Keratinocyte (primary cell): ENCODE measurements at regions not wholly inside any gene's neighbourhood (a gene's known extent, or its start where the extent isn't known, plus 50 kb on each side); places are given as distances from the start of the nearest gene placed in this dataset.

Source experiments
- DNase-seq: peaks from one replicate; pipeline ENCODE4 v3.0.0-alpha.2; 2011; ENCODE audit warnings: low read depth, missing footprints, low spot score
- FAIRE-seq: peaks from 2 replicates; lab custom pipeline; 2011; peaks lifted over from hg19 to GRCh38; lab: Jason Lieb, UNC
- H2AFZ ChIP-seq: 2 replicates; pipeline ENCODE4 v1.6.0; 2012; ENCODE audit warnings: low read length, control low read depth, inconsistent platforms; ENCODE audit not compliant: control insufficient read depth
- H3K27ac ChIP-seq: 2 replicates; pipeline ENCODE4 v1.5.1; 2011; ENCODE audit warnings: low read length; ENCODE audit not compliant: control insufficient read depth, insufficient read depth
- H3K27me3 ChIP-seq: 3 replicates; pipeline ENCODE4 v1.6.0; 2011; ENCODE audit warnings: low read length; ENCODE audit not compliant: control insufficient read depth, insufficient read depth; ENCODE audit errors: extremely low read depth
- H3K36me3 ChIP-seq, 2 experiments: 2 replicates in 1 of 2; 3 replicates in 1 of 2; pipeline ENCODE4 v1.5.1; 2011; ENCODE audit warnings: low read length in 2 of 2, mild to moderate bottlenecking in 1 of 2; ENCODE audit not compliant: control insufficient read depth in 2 of 2, insufficient read depth in 2 of 2; ENCODE audit errors: extremely low read depth in 1 of 2
- H3K4me1 ChIP-seq: 3 replicates; pipeline ENCODE4 v1.5.1; 2011; ENCODE audit warnings: low read length; ENCODE audit not compliant: control insufficient read depth, insufficient read depth; ENCODE audit errors: extremely low read depth
- H3K4me2 ChIP-seq: 3 replicates; pipeline ENCODE4 v1.6.0; 2011; ENCODE audit warnings: low read depth, low read length; ENCODE audit not compliant: control insufficient read depth, insufficient read depth; ENCODE audit errors: extremely low read depth
- H3K4me3 ChIP-seq, 3 experiments: fragments of 200-600 bp in 1 of 3; sonication (generic) in 1 of 3; 2 replicates in 2 of 3; 3 replicates in 1 of 3; pipeline ENCODE4 v1.5.1; 2011 to 2016; ENCODE audit warnings: low read length in 3 of 3, mild to moderate bottlenecking in 3 of 3, control low read depth in 2 of 3, inconsistent platforms in 1 of 3, low read depth in 1 of 3, mixed read lengths in 1 of 3, mixed run types in 1 of 3, moderate library complexity in 1 of 3; ENCODE audit not compliant: control insufficient read depth in 2 of 3, insufficient read depth in 2 of 3; ENCODE audit errors: extremely low read depth in 1 of 3
- H3K79me2 ChIP-seq: 2 replicates; pipeline ENCODE4 v1.6.0; 2012; ENCODE audit warnings: low read length; ENCODE audit not compliant: control insufficient read depth, insufficient read depth
- H3K9ac ChIP-seq: 3 replicates; pipeline ENCODE4 v1.6.0; 2011; ENCODE audit warnings: low read length; ENCODE audit not compliant: control insufficient read depth, insufficient read depth; ENCODE audit errors: extremely low read depth
- H3K9me1 ChIP-seq: 3 replicates; pipeline ENCODE4 v1.6.0; 2011; ENCODE audit warnings: low read length; ENCODE audit not compliant: control insufficient read depth, insufficient read depth; ENCODE audit errors: extremely low read depth
- H3K9me3 ChIP-seq: 2 replicates; pipeline ENCODE4 v1.5.1; 2012; ENCODE audit warnings: low read depth, low read length; ENCODE audit not compliant: control insufficient read depth
- H4K20me1 ChIP-seq: 3 replicates; pipeline ENCODE4 v1.6.0; 2011; ENCODE audit warnings: low read length; ENCODE audit not compliant: control insufficient read depth, insufficient read depth; ENCODE audit errors: extremely low read depth
- CTCF ChIP-seq, 3 experiments: IDR thresholded peaks in 1 of 3; conservative IDR thresholded peaks in 1 of 3; optimal IDR thresholded peaks in 1 of 3; 2 replicates in 2 of 3; 3 replicates in 1 of 3; pipeline versions ENCODE3 to v1.5.1; 2011; ENCODE audit warnings: low read length in 3 of 3, mild to moderate bottlenecking in 3 of 3, moderate library complexity in 2 of 3, control low read depth in 1 of 3, inconsistent platforms in 1 of 3; ENCODE audit not compliant: insufficient read depth in 2 of 3; ENCODE audit errors: extremely low read depth in 1 of 3
- EZH2 ChIP-seq: IDR thresholded peaks from one replicate; pipeline ENCODE4 v1.6.1; 2012; ENCODE audit warnings: inconsistent platforms, mild to moderate bottlenecking, low read length, moderate library complexity
- dilution Hi-C: fragments of 300-500 bp; cut with MboI; formaldehyde crosslinking; loops from one replicate; pipeline ENCODE4 v1.7.0; 2020; ENCODE audit warnings: low sequenced_read_pairs; ENCODE audit not compliant: extremely low pct_ligation_motif_present

DNA sequence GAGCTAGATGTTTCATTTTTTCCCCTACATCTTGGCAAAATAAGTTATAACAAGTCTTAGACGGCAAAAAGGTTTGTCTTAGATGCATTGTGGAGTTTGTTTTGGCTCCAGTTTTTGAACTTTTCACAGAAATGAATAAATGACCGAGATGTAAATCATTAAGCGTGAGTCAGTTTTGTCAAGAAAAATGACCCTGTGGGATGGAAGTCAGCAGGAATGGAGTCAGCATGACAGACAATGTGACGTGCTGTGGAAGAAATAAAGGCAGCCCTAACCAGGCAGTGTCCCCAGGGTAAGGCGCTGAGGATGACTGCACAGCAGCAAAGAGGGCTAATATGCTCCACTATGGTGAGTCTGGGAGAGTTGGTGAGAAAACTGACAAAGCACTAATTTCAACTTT lies 163.2 kb downstream of the NOC3L start:
- DNase-seq (no peak), FAIRE-seq (no peak)
- Histone ChIP-seq H3K9ac (no peak overlapping the region), H3K27me3 (no peaks in the 10 kb centered on the region), H3K9me1 (no peaks in the 10 kb centered on the region), H3K36me3 (no peaks in the 10 kb centered on the region), H2AFZ (no peak overlapping the region), H3K79me2 (no peaks in the 10 kb centered on the region), H3K9me3 (no peaks in the 10 kb centered on the region), H3K27ac (no peak overlapping the region), H3K4me1 (peaks cover under 1% of the 10 kb centered on the region), H3K4me3 (no peak overlapping the region), H3K4me2 (no peak overlapping the region), H4K20me1 (no peaks in the 10 kb centered on the region)
- TF ChIP-seq CTCF (optimal IDR thresholded peaks at IDR 0.05 in 1 of 3, IDR thresholded peaks at IDR 0.05 in 1 of 3, conservative IDR thresholded peaks at IDR 0.05 in 1 of 3; ENCODE audit: extremely low read depth in 1 of 3, insufficient read depth in 2 of 3, low read length in 3 of 3) (no peak), EZH2 (no peak)
- dilution Hi-C loops: no loop called here

- Histone ChIP-seq H3K79me2 (no peaks in the 10 kb centered on the region), H3K9me3 (no peaks in the 10 kb centered on the region), H3K9ac (no peak overlapping the region), H3K27me3 (no peaks in the 10 kb centered on the region), H3K4me3 (no peak overlapping the region), H4K20me1 (no peaks in the 10 kb centered on the region), H3K4me1 (no peaks in the 10 kb centered on the region), H3K4me2 (no peak overlapping the region), H3K9me1 (no peaks in the 10 kb centered on the region), H3K36me3 (no peaks in the 10 kb centered on the region), H3K27ac (no peak overlapping the region), H2AFZ (no peak overlapping the region)
- dilution Hi-C loops: no loop called here
- TF ChIP-seq CTCF (optimal IDR thresholded peaks at IDR 0.05 in 1 of 3, IDR thresholded peaks at IDR 0.05 in 1 of 3, conservative IDR thresholded peaks at IDR 0.05 in 1 of 3; ENCODE audit: extremely low read depth in 1 of 3, insufficient read depth in 2 of 3, low read length in 3 of 3): no peak
- no peak for TF ChIP-seq EZH2
- DNase-seq (no peak), FAIRE-seq (no peak)
Observed at GRCh38 chr10:94200146-94200837, 162.4 kb downstream of the NOC3L start.
